ENCODE measurements at regions not wholly inside any gene's neighbourhood (a gene's known extent, or its start where the extent isn't known, plus 50 kb on each side); places are given as distances from the start of the nearest gene placed in this dataset.

GRCh38 chr6:100281471-100281901 is 183.2 kb downstream of the SIM1 start:
- Mint-ChIP-seq H3K27ac (no peak overlapping the region), H3K4me3 (no peak overlapping the region), H3K36me3 (no peaks in the 10 kb centered on the region), H3K9me3 (no peaks in the 10 kb centered on the region), H3K27me3 (no peaks in the 10 kb centered on the region), H3K4me1 (no peaks in the 10 kb centered on the region)
- DNase-seq: no peak

GRCh38 chr6:100276311-100277057 is 188.2 kb downstream of the SIM1 start:
- Mint-ChIP-seq H3K36me3 (no peaks in the 10 kb centered on the region), H3K27me3 (no peaks in the 10 kb centered on the region), H3K4me3 (no peak overlapping the region), H3K27ac (no peak overlapping the region), H3K4me1 (no peaks in the 10 kb centered on the region), H3K9me3 (no peaks in the 10 kb centered on the region)
- DNase-seq: no peak

- H3K4me3 Mint-ChIP-seq: no peak overlapping the region
- no peak for DNase-seq
- no peak overlapping the region for H3K27ac Mint-ChIP-seq
- H3K4me1 Mint-ChIP-seq: no peaks in the 10 kb centered on the region
- H3K36me3 Mint-ChIP-seq: no peaks in the 10 kb centered on the region
- no peaks in the 10 kb centered on the region for H3K27me3 Mint-ChIP-seq
- H3K9me3 Mint-ChIP-seq: no peaks in the 10 kb centered on the region
These were observed 190.6 kb downstream of the SIM1 start for GRCh38 chr6:100274147-100274546.

GRCh38 chr6:100271625-100272024 is 193.1 kb downstream of the SIM1 start:
- Mint-ChIP-seq H3K27me3 (peaks cover 4% of the 10 kb centered on the region), H3K27ac (no peak overlapping the region), H3K4me3 (no peak overlapping the region), H3K9me3 (no peaks in the 10 kb centered on the region), H3K4me1 (no peaks in the 10 kb centered on the region), H3K36me3 (no peaks in the 10 kb centered on the region)
- DNase-seq: no peak

GRCh38 chr6:100271202-100271601 is 193.5 kb downstream of the SIM1 start:
- no peak for DNase-seq
- Mint-ChIP-seq H3K27ac (no peak overlapping the region), H3K4me3 (no peak overlapping the region), H3K9me3 (no peaks in the 10 kb centered on the region), H3K27me3 (peaks cover 4% of the 10 kb centered on the region), H3K36me3 (no peaks in the 10 kb centered on the region), H3K4me1 (no peaks in the 10 kb centered on the region)

GRCh38 chr6:100269189-100269588 is 195.5 kb downstream of the SIM1 start:
- Mint-ChIP-seq H3K36me3 (no peaks in the 10 kb centered on the region), H3K27me3 (peaks cover 4% of the 10 kb centered on the region), H3K4me3 (no peak overlapping the region), H3K4me1 (no peaks in the 10 kb centered on the region), H3K27ac (no peak overlapping the region), H3K9me3 (no peaks in the 10 kb centered on the region)
- no peak for DNase-seq

GRCh38 chr6:100268326-100268725 is 196.4 kb downstream of the SIM1 start:
- Mint-ChIP-seq H3K27me3 (peaks cover 4% of the 10 kb centered on the region), H3K27ac (no peak overlapping the region), H3K4me1 (no peaks in the 10 kb centered on the region), H3K9me3 (no peaks in the 10 kb centered on the region), H3K4me3 (no peak overlapping the region), H3K36me3 (no peaks in the 10 kb centered on the region)
- DNase-seq: no peak

- H3K27me3 Mint-ChIP-seq: peaks cover 4% of the 10 kb centered on the region
- H3K27ac Mint-ChIP-seq: no peak overlapping the region
- no peak for DNase-seq
- no peaks in the 10 kb centered on the region for H3K36me3 Mint-ChIP-seq
- no peaks in the 10 kb centered on the region for H3K9me3 Mint-ChIP-seq
- H3K4me1 Mint-ChIP-seq: no peaks in the 10 kb centered on the region
- no peak overlapping the region for H3K4me3 Mint-ChIP-seq
These were observed 197.0 kb downstream of the SIM1 start for GRCh38 chr6:100267721-100268123.

GRCh38 chr6:100266494-100267401 is 198.0 kb downstream of the SIM1 start:
- no peaks in the 10 kb centered on the region for H3K36me3 Mint-ChIP-seq
- H3K4me3 Mint-ChIP-seq: no peak overlapping the region
- H3K9me3 Mint-ChIP-seq: no peaks in the 10 kb centered on the region
- DNase-seq: no peak
- no peaks in the 10 kb centered on the region for H3K4me1 Mint-ChIP-seq
- H3K27me3 Mint-ChIP-seq: peaks cover 4% of the 10 kb centered on the region
- H3K27ac Mint-ChIP-seq: no peak overlapping the region

GRCh38 chr6:100262086-100262485 is 202.6 kb downstream of the SIM1 start:
- Mint-ChIP-seq H3K27me3 (no peaks in the 10 kb centered on the region), H3K9me3 (no peaks in the 10 kb centered on the region), H3K4me1 (peaks cover 4% of the 10 kb centered on the region), H3K27ac (no peak overlapping the region), H3K36me3 (no peaks in the 10 kb centered on the region), H3K4me3 (no peak overlapping the region)
- no peak for DNase-seq

- Mint-ChIP-seq H3K36me3 (no peaks in the 10 kb centered on the region), H3K9me3 (no peaks in the 10 kb centered on the region), H3K4me1 (peaks cover 4% of the 10 kb centered on the region), H3K27me3 (no peaks in the 10 kb centered on the region), H3K27ac (no peak overlapping the region), H3K4me3 (no peak overlapping the region)
- DNase-seq: no peak
These were observed 203.2 kb downstream of the SIM1 start for GRCh38 chr6:100261486-100261885.

- no peaks in the 10 kb centered on the region for H3K27me3 Mint-ChIP-seq
- H3K36me3 Mint-ChIP-seq: no peaks in the 10 kb centered on the region
- DNase-seq: no peak
- H3K27ac Mint-ChIP-seq: no peak overlapping the region
- no peaks in the 10 kb centered on the region for H3K9me3 Mint-ChIP-seq
- no peak overlapping the region for H3K4me3 Mint-ChIP-seq
- peaks cover 4% of the 10 kb centered on the region for H3K4me1 Mint-ChIP-seq
These were observed 204.1 kb downstream of the SIM1 start for GRCh38 chr6:100260584-100260983.

GRCh38 chr6:100259865-100260264 is 204.9 kb downstream of the SIM1 start:
- H3K4me1 Mint-ChIP-seq: peaks cover 4% of the 10 kb centered on the region
- H3K36me3 Mint-ChIP-seq: no peaks in the 10 kb centered on the region
- DNase-seq: no peak
- H3K9me3 Mint-ChIP-seq: no peaks in the 10 kb centered on the region
- no peaks in the 10 kb centered on the region for H3K27me3 Mint-ChIP-seq
- H3K27ac Mint-ChIP-seq: no peak overlapping the region
- H3K4me3 Mint-ChIP-seq: no peak overlapping the region

GRCh38 chr6:100258752-100259151 is 206.0 kb downstream of the SIM1 start:
- Mint-ChIP-seq H3K36me3 (no peaks in the 10 kb centered on the region), H3K4me3 (no peak overlapping the region), H3K27me3 (no peaks in the 10 kb centered on the region), H3K9me3 (no peaks in the 10 kb centered on the region), H3K4me1 (peaks cover 4% of the 10 kb centered on the region), H3K27ac (no peak overlapping the region)
- DNase-seq: no peak

- H3K4me3 Mint-ChIP-seq: no peak overlapping the region
- H3K4me1 Mint-ChIP-seq: peaks cover 4% of the 10 kb centered on the region
- H3K27me3 Mint-ChIP-seq: no peaks in the 10 kb centered on the region
- DNase-seq: no peak
- no peaks in the 10 kb centered on the region for H3K36me3 Mint-ChIP-seq
- H3K9me3 Mint-ChIP-seq: no peaks in the 10 kb centered on the region
- H3K27ac Mint-ChIP-seq: no peak overlapping the region
These were observed 206.8 kb downstream of the SIM1 start for GRCh38 chr6:100257793-100258395.
